RWPE2 (cell line): ENCODE measurements at regions not wholly inside any gene's neighbourhood (a gene's known extent, or its start where the extent isn't known, plus 50 kb on each side); places are given as distances from the start of the nearest gene placed in this dataset.
"Not testable (repeated sequence)": the region's sequence is repeated elsewhere in the genome, so short reads cannot be mapped to it uniquely, and the experiment has no call there.

ENCODE experiments used
- ATAC-seq: fragments of 200-7000 bp; cut with Tn5 transposase; 3 replicates; pipeline ENCODE4 v1.9.1; 2021; ENCODE audit warnings: low read depth
- DNase-seq: peaks from one replicate; pipeline ENCODE4 v3.0.0-alpha.2; 2020; ENCODE audit warnings: low spot score
- H3K27ac ChIP-seq: fragments of 450-650 bp; 2 replicates; pipeline ENCODE4 v1.5.1; 2017; ENCODE audit warnings: mild to moderate bottlenecking; ENCODE audit not compliant: poor library complexity, severe bottlenecking
- H3K27me3 ChIP-seq: fragments of 250-450 bp; sonication (Bioruptor Pico); 2 replicates; pipeline ENCODE4 v1.5.1; 2021; ENCODE audit warnings: mild to moderate bottlenecking, moderate library complexity; ENCODE audit not compliant: insufficient read depth, poor library complexity, severe bottlenecking
- H3K36me3 ChIP-seq: fragments of 250-450 bp; sonication (Bioruptor Pico); 2 replicates; pipeline ENCODE4 v1.5.1; 2020; ENCODE audit warnings: low read depth, mild to moderate bottlenecking, moderate library complexity
- H3K4me1 ChIP-seq: fragments of 250-450 bp; sonication (Bioruptor Pico); 2 replicates; pipeline ENCODE4 v1.5.1; 2021; ENCODE audit warnings: mild to moderate bottlenecking, moderate library complexity; ENCODE audit not compliant: insufficient read depth, poor library complexity, severe bottlenecking
- H3K4me3 ChIP-seq: fragments of 250-450 bp; sonication (Bioruptor Pico); 2 replicates; pipeline ENCODE4 v1.5.1; 2021; ENCODE audit warnings: mild to moderate bottlenecking, moderate library complexity; ENCODE audit not compliant: severe bottlenecking
- H3K9me3 ChIP-seq: fragments of 250-450 bp; sonication (Bioruptor Pico); 2 replicates; pipeline ENCODE4 v1.5.1; 2021; ENCODE audit warnings: mild to moderate bottlenecking, moderate library complexity; ENCODE audit not compliant: severe bottlenecking
- CTCF ChIP-seq: fragments of 450-650 bp; IDR thresholded peaks from one replicate; pipeline ENCODE4 v1.5.1; 2017; ENCODE audit warnings: mild to moderate bottlenecking, moderate library complexity; ENCODE audit not compliant: poor library complexity, severe bottlenecking

GRCh38 chr7:121696954-121697353 is 176.0 kb upstream of the PTPRZ1 start:
- ATAC-seq (no peak), DNase-seq (no peak)
- Histone ChIP-seq H3K36me3 (no peaks in the 10 kb centered on the region), H3K9me3 (no peaks in the 10 kb centered on the region), H3K4me1 (peaks cover 4% of the 10 kb centered on the region), H3K27me3 (no peaks in the 10 kb centered on the region), H3K27ac (no peak overlapping the region), H3K4me3 (no peak overlapping the region)
- no peak for TF ChIP-seq CTCF

GRCh38 chr7:121689749-121690148 is 183.2 kb upstream of the PTPRZ1 start:
- no peak for TF ChIP-seq CTCF
- no peak for DNase-seq
- no peak overlapping the region for H3K27ac ChIP-seq
- H3K27me3 ChIP-seq = no peaks in the 10 kb centered on the region
- ATAC-seq = no peak
- no peaks in the 10 kb centered on the region for H3K4me1 ChIP-seq
- no peaks in the 10 kb centered on the region for H3K36me3 ChIP-seq
- H3K9me3 ChIP-seq = no peaks in the 10 kb centered on the region
- no peak overlapping the region for H3K4me3 ChIP-seq

- Histone ChIP-seq H3K27me3 (no peaks in the 10 kb centered on the region), H3K27ac (no peak overlapping the region), H3K4me3 (no peak overlapping the region), H3K36me3 (no peaks in the 10 kb centered on the region), H3K9me3 (no peaks in the 10 kb centered on the region), H3K4me1 (no peaks in the 10 kb centered on the region)
- ATAC-seq (no peak), DNase-seq (no peak)
- TF ChIP-seq CTCF = no peak
Observed at GRCh38 chr7:121681700-121682099, 191.3 kb upstream of the PTPRZ1 start.

GRCh38 chr7:121676168-121676567 is 196.8 kb upstream of the PTPRZ1 start:
- H3K27me3 ChIP-seq = no peaks in the 10 kb centered on the region
- no peak overlapping the region for H3K4me3 ChIP-seq
- no peaks in the 10 kb centered on the region for H3K9me3 ChIP-seq
- DNase-seq (no peak), ATAC-seq (no peak)
- no peak overlapping the region for H3K27ac ChIP-seq
- TF ChIP-seq CTCF = no peak
- no peaks in the 10 kb centered on the region for H3K4me1 ChIP-seq
- no peaks in the 10 kb centered on the region for H3K36me3 ChIP-seq

- H3K27ac ChIP-seq, H3K4me3 ChIP-seq, ATAC-seq, H3K4me1 ChIP-seq, H3K27me3 ChIP-seq, DNase-seq, H3K36me3 ChIP-seq, H3K9me3 ChIP-seq: not testable (repeated sequence)
Observed at GRCh38 chr7:121674455-121674854, 198.5 kb upstream of the PTPRZ1 start.
